ENCODE measurements at regions not wholly inside any gene's neighbourhood (a gene's known extent, or its start where the extent isn't known, plus 50 kb on each side); places are given as distances from the start of the nearest gene placed in this dataset.

- TF ChIP-seq CHD1 (IDR thresholded peaks at IDR 0.05; ENCODE audit: low read depth, low read length) (no peak), CTCF (conservative IDR thresholded peaks at IDR 0.05; ENCODE audit: low read depth, low read length) (no peak), POLR2A (IDR thresholded peaks at IDR 0.05; ENCODE audit: low read depth, low read length) (no peak), USF2 (IDR thresholded peaks at IDR 0.05; ENCODE audit: low read depth, low read length) (no peak), FOS (IDR thresholded peaks at IDR 0.05; ENCODE audit: low read depth, low read length) (no peak), RAD21 (IDR thresholded peaks at IDR 0.05; ENCODE audit: low read length) (no peak), BHLHE40 (IDR thresholded peaks at IDR 0.05; ENCODE audit: low read depth, low read length) (no peak), RFX5 (IDR thresholded peaks at IDR 0.05; ENCODE audit: low read depth, low read length) (no peak)
Measured at GRCh38 chr2:21866316-21866715, 742.5 kb downstream of the TDRD15 start.

All from IMR-90 (cell line).